Breast epithelium (tissue), 3 donors: ENCODE measurements at regions not wholly inside any gene's neighbourhood (a gene's known extent, or its start where the extent isn't known, plus 50 kb on each side); places are given as distances from the start of the nearest gene placed in this dataset.

ENCODE experiments used
- CTCF ChIP-seq, 3 donors: fragments of 450-650 bp; IDR thresholded peaks; one replicate each; pipeline ENCODE4 v1.5.1; 2016 to 2017; ENCODE audit warnings: antibody characterized with exemption in 3 of 3, mild to moderate bottlenecking in 3 of 3, moderate library complexity in 3 of 3
- POLR2AphosphoS5 ChIP-seq, 3 donors: sonication (generic); formaldehyde crosslinking; IDR thresholded peaks; one replicate each; pipeline ENCODE4 v1.6.1; 2017; ENCODE audit warnings: antibody characterized with exemption in 3 of 3

DNA sequence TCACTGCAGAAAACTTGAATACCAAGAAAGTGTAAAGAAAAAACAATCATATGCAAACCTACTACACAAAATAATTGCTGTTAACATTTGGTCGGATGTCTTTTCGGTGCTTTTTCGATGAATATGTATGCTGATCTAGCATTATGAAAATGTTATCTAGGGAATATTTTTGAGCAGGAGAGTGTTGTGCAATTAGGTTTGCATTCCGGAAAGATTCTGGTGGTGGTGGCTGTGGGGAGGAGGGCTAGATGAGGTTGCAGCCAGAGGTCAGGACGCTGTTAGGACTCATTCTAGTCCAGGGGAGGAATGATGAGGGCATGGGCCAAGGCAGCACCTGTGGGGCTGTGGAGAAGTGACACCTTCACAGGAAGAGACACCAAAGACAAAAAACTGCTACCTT, 258.0 kb upstream of the ASIC2 start:
- no peak for TF ChIP-seq POLR2AphosphoS5 (IDR thresholded peaks at IDR 0.05)
- TF ChIP-seq CTCF (IDR thresholded peaks at IDR 0.05): no peak
